ENCODE measurements at regions not wholly inside any gene's neighbourhood (a gene's known extent, or its start where the extent isn't known, plus 50 kb on each side); places are given as distances from the start of the nearest gene placed in this dataset.
A peak's percentile ranks its signal among the peaks of the same experiment; 100 is the strongest.

GRCh38 chr2:217657252-217657651 is 345.5 kb downstream of the TNS1 start:
- TF ChIP-seq, protein P1, sequence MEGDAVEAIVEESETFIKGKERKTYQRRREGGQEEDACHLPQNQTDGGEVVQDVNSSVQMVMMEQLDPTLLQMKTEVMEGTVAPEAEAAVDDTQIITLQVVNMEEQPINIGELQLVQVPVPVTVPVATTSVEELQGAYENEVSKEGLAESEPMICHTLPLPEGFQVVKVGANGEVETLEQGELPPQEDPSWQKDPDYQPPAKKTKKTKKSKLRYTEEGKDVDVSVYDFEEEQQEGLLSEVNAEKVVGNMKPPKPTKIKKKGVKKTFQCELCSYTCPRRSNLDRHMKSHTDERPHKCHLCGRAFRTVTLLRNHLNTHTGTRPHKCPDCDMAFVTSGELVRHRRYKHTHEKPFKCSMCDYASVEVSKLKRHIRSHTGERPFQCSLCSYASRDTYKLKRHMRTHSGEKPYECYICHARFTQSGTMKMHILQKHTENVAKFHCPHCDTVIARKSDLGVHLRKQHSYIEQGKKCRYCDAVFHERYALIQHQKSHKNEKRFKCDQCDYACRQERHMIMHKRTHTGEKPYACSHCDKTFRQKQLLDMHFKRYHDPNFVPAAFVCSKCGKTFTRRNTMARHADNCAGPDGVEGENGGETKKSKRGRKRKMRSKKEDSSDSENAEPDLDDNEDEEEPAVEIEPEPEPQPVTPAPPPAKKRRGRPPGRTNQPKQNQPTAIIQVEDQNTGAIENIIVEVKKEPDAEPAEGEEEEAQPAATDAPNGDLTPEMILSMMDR (conservative IDR thresholded peaks at IDR 0.05; ENCODE audit: control insufficient read depth, insufficient read depth, low read depth, low read length) = no peak
- DNase-seq (ENCODE audit: low read depth) = no peak
- H3K4me3 ChIP-seq (ENCODE audit: control insufficient read depth, low read depth, low read length) = no peak overlapping the region

GRCh38 chr2:217656316-217656715 is 346.5 kb downstream of the TNS1 start:
- DNase-seq (ENCODE audit: low read depth) = no peak
- TF ChIP-seq, protein P1 (conservative IDR thresholded peaks at IDR 0.05; ENCODE audit: control insufficient read depth, insufficient read depth, low read depth, low read length) = no peak
- H3K4me3 ChIP-seq (ENCODE audit: control insufficient read depth, low read depth, low read length) = no peak overlapping the region

GRCh38 chr2:217655651-217656050 is 347.1 kb downstream of the TNS1 start:
- no peak overlapping the region for H3K4me3 ChIP-seq (ENCODE audit: control insufficient read depth, low read depth, low read length)
- TF ChIP-seq, protein P1 (conservative IDR thresholded peaks at IDR 0.05; ENCODE audit: control insufficient read depth, insufficient read depth, low read depth, low read length) = no peak
- DNase-seq (ENCODE audit: low read depth) = no peak

DNA sequence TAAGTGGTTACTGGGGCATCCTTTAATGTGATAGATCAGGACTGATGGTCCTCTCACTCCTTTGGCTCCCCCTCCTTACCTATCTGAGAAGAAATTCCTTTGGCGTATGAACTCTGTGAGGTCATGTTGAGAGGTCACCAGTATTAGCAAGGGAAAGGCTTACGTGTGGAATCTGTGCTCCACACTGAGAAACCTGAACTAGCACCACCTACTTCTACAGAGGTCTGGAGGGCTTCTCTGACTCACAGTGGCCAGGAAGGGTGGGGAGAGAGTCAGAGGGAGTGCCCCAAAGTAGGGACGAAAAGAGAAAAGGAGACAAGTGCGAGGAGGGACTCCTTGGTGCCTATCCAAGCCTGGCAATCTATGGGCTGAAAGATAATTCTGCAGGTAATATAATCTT is 348.6 kb downstream of the TNS1 start:
- TF ChIP-seq, protein P1 (conservative IDR thresholded peaks at IDR 0.05; ENCODE audit: control insufficient read depth, insufficient read depth, low read depth, low read length) = no peak
- H3K4me3 ChIP-seq (ENCODE audit: control insufficient read depth, low read depth, low read length) = no peak overlapping the region
- DNase-seq (ENCODE audit: low read depth) = no peak

GRCh38 chr2:217652761-217653639 is 349.8 kb downstream of the TNS1 start:
- peak; percentile 88 for DNase-seq (ENCODE audit: low read depth)
- TF ChIP-seq, protein P1 (conservative IDR thresholded peaks at IDR 0.05; ENCODE audit: control insufficient read depth, insufficient read depth, low read depth, low read length) = no peak
- H3K4me3 ChIP-seq (ENCODE audit: control insufficient read depth, low read depth, low read length) = no peak overlapping the region

- DNase-seq (ENCODE audit: low read depth) = peak; percentile 68
- TF ChIP-seq, protein P1 (conservative IDR thresholded peaks at IDR 0.05; ENCODE audit: control insufficient read depth, insufficient read depth, low read depth, low read length) = peak; percentile 93
Observed at GRCh38 chr2:217650716-217651360, 352.0 kb downstream of the TNS1 start.

More at GRCh38 chr2:217650716-217651360, 352.0 kb downstream of the TNS1 start:
- H3K4me3 ChIP-seq (ENCODE audit: control insufficient read depth, low read depth, low read length) = no peak overlapping the region
